Heart left ventricle (tissue), 16 donors: ENCODE measurements at regions not wholly inside any gene's neighbourhood (a gene's known extent, or its start where the extent isn't known, plus 50 kb on each side); places are given as distances from the start of the nearest gene placed in this dataset.

Source experiments
- ATAC-seq, 4 donors: fragments of 200-7000 bp; cut with Tn5 transposase; one replicate each; pipeline ENCODE4 v1.9.1; 2020 to 2022; ENCODE audit warnings: moderate library complexity in 4 of 4, mild to moderate bottlenecking in 3 of 4, moderate number of reproducible peaks in 1 of 4
- DNase-seq, 5 donors: peaks; one replicate each; pipeline ENCODE4 v3.0.0-alpha.2; 2020
- H3K27ac ChIP-seq, 12 donors: fragments of 200-600 bp; sonication (generic) in 4 of 12; one replicate each; pipeline versions ENCODE4 v1.5.0 to v1.8.0; 2016 to 2022; ENCODE audit warnings: mild to moderate bottlenecking in 2 of 12
- H3K27me3 ChIP-seq, 9 donors: fragments of 200-600 bp; sonication (generic) in 2 of 9; one replicate each; pipeline versions ENCODE4 v1.5.1 to v1.8.0; 2016 to 2022; ENCODE audit warnings: mild to moderate bottlenecking in 3 of 9
- H3K36me3 ChIP-seq, 9 donors: fragments of 200-600 bp; sonication (generic) in 2 of 9; one replicate each; pipeline versions ENCODE4 v1.5.0 to v1.8.0; 2018 to 2022; ENCODE audit warnings: mild to moderate bottlenecking in 2 of 9
- H3K4me1 ChIP-seq, 12 donors: fragments of 200-600 bp; sonication (generic) in 4 of 12; one replicate each; pipeline versions ENCODE4 v1.5.0 to v1.8.0; 2016 to 2022; ENCODE audit warnings: mild to moderate bottlenecking in 3 of 12
- H3K4me3 ChIP-seq, 12 donors: fragments of 200-600 bp; sonication (generic) in 4 of 12; one replicate each; pipeline versions ENCODE4 v1.5.0 to v1.8.0; 2017 to 2022; ENCODE audit warnings: mild to moderate bottlenecking in 9 of 12, moderate library complexity in 4 of 12
- H3K9me3 ChIP-seq, 12 donors: fragments of 200-600 bp; sonication (generic) in 4 of 12; one replicate each; pipeline versions ENCODE4 v1.5.0 to v1.8.0; 2016 to 2022; ENCODE audit warnings: mild to moderate bottlenecking in 1 of 12
- POLR2A ChIP-seq, 2 donors: fragments of 450-650 bp; IDR thresholded peaks; one replicate each; pipeline ENCODE4 v1.6.1; 2017; ENCODE audit warnings: antibody characterized with exemption in 2 of 2, mild to moderate bottlenecking in 2 of 2, moderate library complexity in 2 of 2
- WGBS, 4 donors: extraction: QIAGEN DNeasy Blood & Tissue Kit in 2 of 4; methylation state at CpG; one replicate each; pipeline versions ENCODE4 v1.1.5 to v1.1.7; 2013 to 2018; 5-methylcytosine and 5-hydroxymethylcytosine counted together
- intact Hi-C, 10 donors: fragments of 100-400 bp; cut with DNase I; formaldehyde crosslinking; loops; one replicate each; pipeline versions ENCODE4 v1.11.1 to v1.14.2; 2022
- TF ChIP-seq, protein P1 (sequence below), 12 donors: fragments of 200-600 bp; sonication (generic) in 4 of 12; IDR thresholded peaks; one replicate each; pipeline versions ENCODE4 v1.5.0 to v1.8.0; 2018 to 2022; ENCODE audit warnings: antibody characterized with exemption in 12 of 12, mild to moderate bottlenecking in 5 of 12
- donor health status: ischemic (EF 13 %, LVEDD 7.1; RV severe dilation, severe dysfunction).
- donor health status: healthy with polysubstance abuse.
- donor health status: DM: no; HTN: yes; CAD: no.
- donor health status: DM: no; HTN: no; CAD: no.
- donor health status: ischemic (EF 25% LVEDD 6.9; RV normal size, moderate dysfunction).
- donor health status: ischemic (EF 25% LVEDD 5.7; RV mildly dilated, moderate dysfunction).
- donor health status: healthy.
- donor health status: DM: yes; HTN: yes; CAD: no.
- donor health status: ischemic (EF 35%, LVEDD 5.7; RV mildly dilated, moderate dysfunction).
- donor health status: nonischemic (EF 11% LVEDD 7.7; RV severe dilation, severe dysfunction).
- donor health status: DM: yes; HTN: yes; CAD: no.
- donor health status: PGD.
- donor health status: ischemic (EF 29% LVEDD 5.4; RV normal size, mild dysfunction).
- donor health status: nonischemic (EF 23%, LVEDD 6.1; RV moderate dilation, normal function).

DNA sequence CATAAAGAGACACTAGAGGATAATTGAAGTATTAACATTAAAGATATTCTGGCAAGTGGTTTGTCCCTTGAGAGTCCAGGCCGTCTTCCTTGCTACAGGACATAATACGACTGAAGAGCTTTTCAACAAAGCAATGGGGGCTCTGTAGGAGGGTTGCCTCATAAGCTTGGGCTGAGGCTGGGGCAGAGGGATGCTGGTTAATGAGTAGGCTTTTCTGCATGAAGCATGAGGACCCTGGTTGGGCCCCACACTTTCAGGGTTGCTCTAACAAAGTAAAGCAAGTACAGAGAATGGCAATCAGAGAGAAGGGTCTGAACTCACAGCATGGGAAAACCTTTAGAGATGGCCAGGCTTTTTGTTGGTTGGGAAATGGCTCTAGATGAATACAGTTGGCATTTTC lies 281.3 kb downstream of the IDS start:
- no peaks in the 10 kb centered on the region for H3K36me3 ChIP-seq
- H3K4me3 ChIP-seq = no peak overlapping the region
- WGBS, 4 donors = 44 to 66% (median 57%) methylated on average over 2 of the region's 2 CpGs
- no peak for DNase-seq
- no peaks in the 10 kb centered on the region for H3K27me3 ChIP-seq
- intact Hi-C loops = no loop called here
- H3K9me3 ChIP-seq = peaks cover 0 to 5% (median 0%) of the 10 kb centered on the region in 12 donors
- no peaks in the 10 kb centered on the region for H3K4me1 ChIP-seq
- H3K27ac ChIP-seq = no peak overlapping the region
- no peak for ATAC-seq
- TF ChIP-seq POLR2A (IDR thresholded peaks at IDR 0.05) = no peak
- TF ChIP-seq, protein P1, sequence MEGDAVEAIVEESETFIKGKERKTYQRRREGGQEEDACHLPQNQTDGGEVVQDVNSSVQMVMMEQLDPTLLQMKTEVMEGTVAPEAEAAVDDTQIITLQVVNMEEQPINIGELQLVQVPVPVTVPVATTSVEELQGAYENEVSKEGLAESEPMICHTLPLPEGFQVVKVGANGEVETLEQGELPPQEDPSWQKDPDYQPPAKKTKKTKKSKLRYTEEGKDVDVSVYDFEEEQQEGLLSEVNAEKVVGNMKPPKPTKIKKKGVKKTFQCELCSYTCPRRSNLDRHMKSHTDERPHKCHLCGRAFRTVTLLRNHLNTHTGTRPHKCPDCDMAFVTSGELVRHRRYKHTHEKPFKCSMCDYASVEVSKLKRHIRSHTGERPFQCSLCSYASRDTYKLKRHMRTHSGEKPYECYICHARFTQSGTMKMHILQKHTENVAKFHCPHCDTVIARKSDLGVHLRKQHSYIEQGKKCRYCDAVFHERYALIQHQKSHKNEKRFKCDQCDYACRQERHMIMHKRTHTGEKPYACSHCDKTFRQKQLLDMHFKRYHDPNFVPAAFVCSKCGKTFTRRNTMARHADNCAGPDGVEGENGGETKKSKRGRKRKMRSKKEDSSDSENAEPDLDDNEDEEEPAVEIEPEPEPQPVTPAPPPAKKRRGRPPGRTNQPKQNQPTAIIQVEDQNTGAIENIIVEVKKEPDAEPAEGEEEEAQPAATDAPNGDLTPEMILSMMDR (IDR thresholded peaks at IDR 0.05) = no peak

- DNase-seq (no peak), ATAC-seq (no peak)
- no peak overlapping the region for H3K27ac ChIP-seq
- TF ChIP-seq, protein P1 (IDR thresholded peaks at IDR 0.05) = no peak
- TF ChIP-seq POLR2A (IDR thresholded peaks at IDR 0.05) = no peak
- no peak overlapping the region for H3K4me3 ChIP-seq
- no peaks in the 10 kb centered on the region for H3K27me3 ChIP-seq
- H3K4me1 ChIP-seq = no peaks in the 10 kb centered on the region
- H3K36me3 ChIP-seq = no peaks in the 10 kb centered on the region
- intact Hi-C loops = no loop called here
- peaks cover 0 to 3% (median 0%) of the 10 kb centered on the region in 12 donors for H3K9me3 ChIP-seq
- WGBS, 4 donors = 44 to 75% (median 57%) methylated on average over 1 of the region's 1 CpG
Measured at GRCh38 chrX:149222040-149222439, 283.1 kb downstream of the IDS start.

- DNase-seq (no peak), ATAC-seq (peak in 1 of 4 donors; percentile 72)
- H3K4me1 ChIP-seq = no peaks in the 10 kb centered on the region
- no peaks in the 10 kb centered on the region for H3K27me3 ChIP-seq
- TF ChIP-seq, protein P1 (IDR thresholded peaks at IDR 0.05) = no peak
- no peak for TF ChIP-seq POLR2A (IDR thresholded peaks at IDR 0.05)
- H3K4me3 ChIP-seq = no peak overlapping the region
- H3K36me3 ChIP-seq = no peaks in the 10 kb centered on the region
- WGBS, 4 donors = 28 to 45% (median 31%) methylated on average over 6 of the region's 6 CpGs
- H3K9me3 ChIP-seq = peaks cover 0 to 8% (median 0%) of the 10 kb centered on the region in 12 donors
- H3K27ac ChIP-seq = no peak overlapping the region
- intact Hi-C loops = no loop called here
Measured at GRCh38 chrX:149221230-149221629, 283.9 kb downstream of the IDS start.

- no peak overlapping the region for H3K27ac ChIP-seq
- no peak overlapping the region for H3K4me3 ChIP-seq
- no peak for ATAC-seq
- no peaks in the 10 kb centered on the region for H3K36me3 ChIP-seq
- peaks cover 0 to 8% (median 0%) of the 10 kb centered on the region in 12 donors for H3K9me3 ChIP-seq
- peaks cover 0 to 3% (median 0%) of the 10 kb centered on the region in 12 donors for H3K4me1 ChIP-seq
- H3K27me3 ChIP-seq = no peaks in the 10 kb centered on the region
- DNase-seq = no peak
- TF ChIP-seq, protein P1 (IDR thresholded peaks at IDR 0.05) = no peak
- no peak for TF ChIP-seq POLR2A (IDR thresholded peaks at IDR 0.05)
- intact Hi-C loops = no loop called here
- 68 to 84% (median 74%) methylated on average over 1 of the region's 1 CpG for WGBS, 4 donors
Measured at GRCh38 chrX:149213264-149213663, 291.8 kb downstream of the IDS start.
